HG03571 (cell line): ENCODE measurements at regions not wholly inside any gene's neighbourhood (a gene's known extent, or its start where the extent isn't known, plus 50 kb on each side); places are given as distances from the start of the nearest gene placed in this dataset.

ENCODE experiments used
- ATAC-seq: cut with Tn5 transposase; IDR thresholded peaks from one replicate; pipeline ENCODE4 v1.9.1; 2021; ENCODE audit not compliant: unreplicated experiment

GRCh38 chr6:120648713-120649112 lies 685.6 kb downstream of the TBC1D32 start:
- no peak for ATAC-seq

- ATAC-seq: no peak
These were observed 688.2 kb downstream of the TBC1D32 start for GRCh38 chr6:120646101-120646500.

- ATAC-seq: no peak
These were observed 701.3 kb downstream of the TBC1D32 start for GRCh38 chr6:120632975-120633374.

GRCh38 chr6:120627612-120628011 lies 706.7 kb downstream of the TBC1D32 start:
- no peak for ATAC-seq

GRCh38 chr6:120622127-120622631 lies 712.1 kb downstream of the TBC1D32 start:
- no peak for ATAC-seq

GRCh38 chr6:120620900-120621299 lies 713.4 kb downstream of the TBC1D32 start:
- no peak for ATAC-seq

DNA sequence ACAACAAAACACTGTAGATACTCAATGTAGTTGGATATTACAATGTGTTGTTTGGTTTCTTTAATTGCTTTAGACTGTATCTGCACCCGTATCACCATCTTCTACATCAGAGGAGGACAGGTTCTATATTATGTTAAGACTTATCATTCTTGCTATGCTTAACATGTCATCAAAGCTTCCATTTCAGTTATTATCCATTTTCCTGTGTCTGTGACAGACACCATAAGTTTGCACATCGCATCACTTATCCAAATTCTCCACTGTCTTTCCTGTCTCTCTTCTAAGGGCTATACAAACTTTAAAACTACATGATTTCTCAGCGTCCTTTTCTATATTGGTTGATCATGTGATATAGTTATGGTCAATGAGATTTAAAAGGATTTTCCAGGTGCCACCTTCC lies 719.0 kb downstream of the TBC1D32 start:
- no peak for ATAC-seq

DNA sequence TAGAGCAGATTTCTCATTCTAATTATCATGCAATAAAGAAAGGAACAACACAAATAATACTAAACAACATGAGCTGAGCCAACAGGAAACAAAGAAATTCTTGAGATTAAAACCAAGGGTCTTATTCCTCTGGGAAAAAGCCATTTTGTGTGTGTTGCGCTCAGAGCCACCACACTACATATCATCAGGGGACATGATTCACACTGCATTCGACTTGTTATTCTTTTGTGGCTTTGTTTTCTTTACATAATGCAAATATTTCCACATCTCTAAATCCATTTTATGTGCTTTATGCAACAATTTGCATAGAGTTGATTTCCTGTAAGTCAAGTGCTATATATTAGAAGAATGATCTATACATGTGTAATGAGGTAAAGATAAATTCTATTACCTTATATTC lies 719.6 kb downstream of the TBC1D32 start:
- no peak for ATAC-seq

DNA sequence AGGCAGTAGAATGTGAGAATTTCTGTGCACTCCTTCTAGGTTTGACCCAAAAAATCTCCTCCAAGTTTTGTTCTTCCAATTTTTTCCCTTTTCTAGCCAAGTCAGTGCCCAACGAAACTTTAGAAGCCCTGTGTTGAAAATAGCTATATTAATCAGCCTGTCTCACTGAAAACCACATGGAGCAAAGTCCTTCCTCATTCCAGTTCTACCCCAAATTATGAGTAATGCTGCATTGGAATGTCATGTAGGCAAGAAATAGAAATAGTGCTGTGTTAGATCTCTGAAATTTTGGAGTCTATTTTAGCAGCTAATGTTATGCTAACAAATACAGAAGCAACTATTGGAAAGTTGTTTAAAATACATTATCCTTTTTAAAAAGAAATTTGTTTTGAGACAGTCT lies 725.5 kb downstream of the TBC1D32 start:
- ATAC-seq: no peak

- ATAC-seq: no peak
These were observed 727.5 kb downstream of the TBC1D32 start for GRCh38 chr6:120606743-120607142.

DNA sequence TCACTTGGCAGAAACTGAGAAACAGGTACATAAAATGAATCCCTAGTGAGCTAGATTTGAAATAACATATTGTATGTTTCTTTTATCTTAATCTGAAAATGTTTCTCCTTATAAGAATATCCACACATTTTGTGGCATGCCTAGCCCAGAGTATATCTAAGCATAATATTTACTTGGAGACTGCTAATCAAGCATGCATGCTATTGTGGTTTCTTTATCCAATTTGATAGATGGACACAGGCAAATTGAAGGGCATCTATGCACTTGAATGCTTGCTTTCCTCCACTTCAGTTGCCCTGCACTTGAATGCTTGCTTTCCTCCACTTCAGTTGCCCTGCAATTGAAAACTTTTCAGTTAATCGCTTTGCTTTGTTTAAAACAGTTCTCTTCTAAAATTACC lies 729.8 kb downstream of the TBC1D32 start:
- ATAC-seq: no peak

DNA sequence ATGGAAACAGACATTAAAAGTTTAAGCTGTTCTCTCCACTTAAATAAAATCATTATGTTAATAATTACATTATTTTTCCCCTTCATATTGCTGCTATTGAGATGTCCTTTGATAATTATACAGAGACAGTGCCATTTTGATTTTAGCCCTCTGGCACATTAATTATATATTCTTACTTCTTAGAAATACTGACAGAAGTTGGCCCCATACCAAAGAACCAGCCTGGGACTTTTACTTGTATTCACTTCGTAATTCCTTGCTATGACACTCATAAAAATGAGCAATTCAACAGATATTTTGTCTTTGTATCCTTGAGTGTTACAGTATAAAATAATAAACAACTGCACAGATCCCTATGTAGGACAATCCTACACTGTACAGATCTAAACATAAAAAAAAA lies 743.7 kb downstream of the TBC1D32 start:
- ATAC-seq: no peak

- ATAC-seq: no peak
These were observed 745.9 kb downstream of the TBC1D32 start for GRCh38 chr6:120588424-120588823.

DNA sequence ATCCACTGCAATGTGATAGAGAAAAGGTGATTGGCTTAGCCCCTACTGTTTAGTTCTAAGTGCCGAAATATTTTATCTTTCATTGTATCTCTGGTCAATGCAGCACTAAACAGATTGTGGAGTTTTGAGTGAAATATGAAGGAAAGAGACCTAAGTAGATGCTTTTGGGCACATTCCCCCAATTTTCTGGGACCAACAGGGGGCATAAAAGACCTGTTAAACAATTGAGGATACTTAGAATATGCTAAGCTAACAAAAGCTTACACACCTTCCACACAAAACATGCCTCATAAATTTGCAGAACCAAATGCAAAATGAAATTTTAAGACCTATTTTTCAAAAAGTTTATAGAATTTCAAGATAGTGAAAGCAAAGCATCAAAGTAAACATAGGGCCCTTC lies 746.9 kb downstream of the TBC1D32 start:
- ATAC-seq: no peak

GRCh38 chr6:120584111-120584760 lies 750.0 kb downstream of the TBC1D32 start:
- no peak for ATAC-seq

GRCh38 chr6:120576061-120576460 lies 758.2 kb downstream of the TBC1D32 start:
- ATAC-seq: no peak

- ATAC-seq: no peak
These were observed 764.6 kb downstream of the TBC1D32 start for GRCh38 chr6:120569714-120570113.

GRCh38 chr6:120564779-120565178 lies 769.5 kb downstream of the TBC1D32 start:
- no peak for ATAC-seq

- ATAC-seq: no peak
These were observed 776.0 kb downstream of the TBC1D32 start for GRCh38 chr6:120558294-120558693.

GRCh38 chr6:120557554-120557953 lies 776.7 kb downstream of the TBC1D32 start:
- no peak for ATAC-seq

GRCh38 chr6:120556491-120556890 lies 777.8 kb downstream of the TBC1D32 start:
- ATAC-seq: no peak

- ATAC-seq: no peak
These were observed 780.9 kb downstream of the TBC1D32 start for GRCh38 chr6:120553353-120553752.

DNA sequence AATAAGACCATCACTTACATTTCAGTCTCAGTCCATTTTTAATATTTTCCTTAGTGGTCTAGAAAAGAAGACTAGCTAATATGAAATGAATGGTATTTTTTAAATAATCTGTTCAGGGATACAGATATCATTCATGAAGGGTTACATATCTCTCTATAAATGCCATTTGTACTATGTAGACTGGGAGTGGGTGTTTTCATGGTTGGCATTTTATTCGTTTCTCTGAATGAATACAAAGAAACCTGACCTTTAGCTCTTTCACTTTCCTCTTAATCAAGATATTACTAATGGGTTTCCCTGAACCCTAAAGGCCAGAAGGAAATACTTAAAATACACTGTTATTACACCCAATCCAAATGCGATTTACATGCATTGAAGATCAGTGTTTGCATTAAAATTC lies 788.9 kb downstream of the TBC1D32 start:
- no peak for ATAC-seq
